ELR (cell line): ENCODE measurements at regions not wholly inside any gene's neighbourhood (a gene's known extent, or its start where the extent isn't known, plus 50 kb on each side); places are given as distances from the start of the nearest gene placed in this dataset.
A peak's percentile ranks its signal among the peaks of the same experiment; 100 is the strongest.
"Not testable (repeated sequence)": the region's sequence is repeated elsewhere in the genome, so short reads cannot be mapped to it uniquely, and the experiment has no call there.

Source experiments
- DNase-seq: peaks from one replicate; pipeline ENCODE4 v3.0.0-alpha.2; 2015; ENCODE audit warnings: low read depth

DNA sequence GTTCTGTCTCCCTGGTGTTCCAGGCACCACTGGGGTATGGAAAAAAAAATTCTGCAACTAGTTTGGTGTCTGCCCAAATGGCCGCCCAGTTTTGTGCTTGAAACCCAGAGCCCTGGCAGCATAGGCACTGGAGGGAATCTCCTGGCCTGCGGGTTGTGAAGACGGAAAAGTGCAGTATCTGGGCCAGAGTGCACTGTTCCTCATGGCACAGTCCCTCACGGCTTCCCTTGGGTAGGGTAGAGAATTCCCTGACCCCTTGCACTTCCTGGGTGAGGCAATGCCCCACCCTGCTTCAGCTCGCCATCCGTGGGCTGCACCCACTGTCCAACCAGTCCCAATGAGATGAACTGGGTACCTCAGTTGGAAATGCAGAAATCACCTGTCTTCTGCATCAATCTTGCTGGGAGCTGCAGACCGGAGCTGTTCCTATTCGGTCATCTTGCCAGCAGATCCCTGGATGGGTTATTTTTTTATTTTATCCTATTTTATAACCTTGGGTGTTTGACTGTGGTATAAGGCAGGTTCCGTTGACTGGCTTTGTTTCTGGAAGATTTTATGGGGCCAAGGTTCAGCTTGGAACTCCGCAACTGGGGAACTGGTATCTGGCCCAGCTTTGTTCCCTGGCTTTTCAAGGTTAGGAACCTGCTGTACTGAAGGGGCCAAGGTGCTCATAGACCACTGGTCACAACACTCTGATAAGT is 59.5 kb upstream of the IRAK1BP1 start:
- DNase-seq: not testable (repeated sequence)

DNA sequence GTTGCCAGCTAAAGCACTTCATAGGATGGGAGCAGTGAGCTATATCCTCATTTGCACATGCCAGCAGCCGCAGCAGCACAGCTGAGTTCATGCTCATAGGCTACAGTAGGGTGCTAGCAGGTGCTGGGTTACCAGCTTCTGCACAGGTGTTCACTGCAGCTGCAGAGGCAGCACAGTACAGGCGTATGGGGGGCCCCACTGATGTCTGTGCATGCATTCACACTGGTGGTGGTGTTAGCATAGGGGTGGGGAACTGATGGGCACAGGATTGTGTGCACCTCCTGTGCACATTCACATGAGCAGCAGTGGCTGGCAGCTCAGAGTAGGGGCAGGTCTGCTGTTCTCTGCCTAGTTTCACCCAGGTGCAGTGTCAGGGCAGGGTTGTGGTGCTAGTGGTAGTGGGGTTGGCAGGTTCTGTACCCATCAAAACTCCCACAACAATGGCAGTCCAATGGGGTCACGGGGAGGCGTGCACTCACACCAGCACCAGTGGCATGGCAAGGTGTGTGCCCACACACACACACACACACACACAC is 58.9 kb upstream of the IRAK1BP1 start:
- DNase-seq: no peak

DNA sequence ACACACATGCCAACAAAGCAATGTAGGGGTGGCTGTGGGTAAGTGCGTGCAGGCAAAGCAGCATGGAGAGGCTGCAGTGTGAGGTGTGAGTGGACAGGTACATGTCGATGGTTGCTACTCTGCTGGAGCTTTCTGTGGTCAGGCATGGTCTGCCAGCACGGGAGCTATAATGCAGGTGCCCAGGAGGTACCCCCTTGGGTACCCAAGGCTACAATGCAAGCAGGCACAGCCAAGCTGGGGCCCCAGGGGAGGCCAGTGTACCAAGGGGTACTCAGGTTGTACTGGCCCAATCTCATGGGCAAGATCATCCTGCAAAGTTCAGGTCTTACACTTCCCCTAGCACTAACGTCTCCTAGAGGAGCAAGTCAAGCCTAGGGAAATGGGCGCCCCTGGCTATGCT is 58.4 kb upstream of the IRAK1BP1 start:
- DNase-seq: no peak

DNA sequence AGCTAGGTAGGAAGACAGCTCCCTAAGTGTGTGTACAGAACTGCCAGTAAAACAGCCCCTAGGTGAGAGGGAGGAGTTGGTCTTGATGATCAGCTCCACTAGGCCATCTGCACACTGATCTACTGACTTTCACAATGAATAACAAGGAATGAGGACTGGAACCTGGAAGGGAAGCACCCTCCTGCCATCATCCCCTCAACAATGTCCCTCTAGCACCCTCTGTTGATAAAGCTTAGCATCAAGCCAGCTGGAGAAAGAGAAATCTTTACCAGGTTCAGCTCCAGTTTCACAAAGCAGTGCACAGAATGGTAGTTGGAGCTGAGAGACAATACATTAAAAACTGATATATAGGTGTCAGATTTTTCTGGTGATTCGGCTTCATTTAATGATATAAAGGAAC is 57.2 kb upstream of the IRAK1BP1 start:
- DNase-seq: peak; percentile 53

DNA sequence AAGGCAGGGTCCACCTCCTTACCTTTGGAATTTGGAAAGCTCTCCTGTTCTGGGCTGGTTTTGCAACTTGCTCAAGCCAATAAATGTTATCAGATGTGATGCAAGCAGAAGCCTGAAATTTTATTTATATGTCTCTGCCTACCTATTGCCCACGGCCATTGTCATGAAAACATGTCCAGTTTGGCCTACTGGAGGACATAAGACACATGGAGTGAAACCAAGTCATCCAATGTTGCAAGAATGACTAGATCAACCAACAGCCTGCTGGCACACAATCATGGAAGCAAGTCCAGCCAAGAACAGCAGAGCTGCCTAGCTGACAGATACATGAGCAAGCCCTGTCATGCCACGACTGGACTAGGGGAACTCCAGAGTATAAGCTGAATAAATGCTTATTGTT is 56.7 kb upstream of the IRAK1BP1 start:
- peak; percentile 11 for DNase-seq
